IPS-20b (cell line): ENCODE measurements at regions not wholly inside any gene's neighbourhood (a gene's known extent, or its start where the extent isn't known, plus 50 kb on each side); places are given as distances from the start of the nearest gene placed in this dataset.

Source experiments
- H3K27ac ChIP-seq: one replicate; pipeline ENCODE4 v1.5.1; 2013; ENCODE audit warnings: low read length
- H3K27me3 ChIP-seq: 2 replicates; pipeline ENCODE4 v1.6.1; 2013; ENCODE audit warnings: mild to moderate bottlenecking, low read length, inconsistent platforms; ENCODE audit not compliant: insufficient read depth
- H3K36me3 ChIP-seq: 2 replicates; pipeline ENCODE4 v1.6.1; 2013; ENCODE audit warnings: low read depth, mild to moderate bottlenecking, inconsistent platforms, low read length, moderate library complexity; ENCODE audit not compliant: insufficient read depth
- H3K4me1 ChIP-seq: 2 replicates; pipeline ENCODE4 v1.6.1; 2013; ENCODE audit warnings: mild to moderate bottlenecking, control low read depth, inconsistent platforms, low read length, moderate library complexity; ENCODE audit not compliant: insufficient read depth
- H3K4me3 ChIP-seq: 2 replicates; pipeline ENCODE4 v1.5.1; 2013; ENCODE audit warnings: mild to moderate bottlenecking, low read length, inconsistent platforms
- H3K9ac ChIP-seq: 2 replicates; pipeline ENCODE4 v1.6.1; 2013; ENCODE audit warnings: low read depth, mild to moderate bottlenecking, inconsistent platforms, low read length, moderate library complexity
- H3K9me3 ChIP-seq: 2 replicates; pipeline ENCODE4 v1.6.1; 2013; ENCODE audit warnings: mild to moderate bottlenecking, low read depth, low read length, inconsistent platforms; ENCODE audit not compliant: insufficient read depth

- H3K9ac ChIP-seq, result no peak overlapping the region
- H3K4me3 ChIP-seq, result no peak overlapping the region
- H3K9me3 ChIP-seq, result no peaks in the 10 kb centered on the region
- no peak overlapping the region for H3K27ac ChIP-seq
- no peaks in the 10 kb centered on the region for H3K27me3 ChIP-seq
- no peaks in the 10 kb centered on the region for H3K4me1 ChIP-seq
- no peaks in the 10 kb centered on the region for H3K36me3 ChIP-seq
Measured at GRCh38 chr2:19300961-19301360, 57.5 kb downstream of the OSR1 start.

- Histone ChIP-seq H3K4me3 (no peak overlapping the region), H3K9ac (no peak overlapping the region), H3K9me3 (no peaks in the 10 kb centered on the region), H3K36me3 (no peaks in the 10 kb centered on the region), H3K27ac (no peak overlapping the region), H3K4me1 (no peaks in the 10 kb centered on the region), H3K27me3 (no peaks in the 10 kb centered on the region)
Measured at GRCh38 chr2:19299522-19299921, 58.9 kb downstream of the OSR1 start.

- H3K9me3 ChIP-seq, result no peaks in the 10 kb centered on the region
- no peak overlapping the region for H3K9ac ChIP-seq
- no peak overlapping the region for H3K27ac ChIP-seq
- no peaks in the 10 kb centered on the region for H3K4me1 ChIP-seq
- no peak overlapping the region for H3K4me3 ChIP-seq
- H3K36me3 ChIP-seq, result no peaks in the 10 kb centered on the region
- no peaks in the 10 kb centered on the region for H3K27me3 ChIP-seq
Measured at GRCh38 chr2:19299032-19299431, 59.4 kb downstream of the OSR1 start.

GRCh38 chr2:19297716-19298115 is 60.7 kb downstream of the OSR1 start:
- Histone ChIP-seq H3K4me3 (no peak overlapping the region), H3K27me3 (no peaks in the 10 kb centered on the region), H3K27ac (no peak overlapping the region), H3K36me3 (no peaks in the 10 kb centered on the region), H3K9me3 (no peaks in the 10 kb centered on the region), H3K9ac (no peak overlapping the region), H3K4me1 (no peaks in the 10 kb centered on the region)

GRCh38 chr2:19295998-19296502 is 62.4 kb downstream of the OSR1 start:
- no peaks in the 10 kb centered on the region for H3K4me1 ChIP-seq
- H3K27ac ChIP-seq, result no peak overlapping the region
- H3K4me3 ChIP-seq, result no peak overlapping the region
- H3K27me3 ChIP-seq, result no peaks in the 10 kb centered on the region
- H3K9me3 ChIP-seq, result no peaks in the 10 kb centered on the region
- H3K9ac ChIP-seq, result no peak overlapping the region
- H3K36me3 ChIP-seq, result no peaks in the 10 kb centered on the region

- H3K9ac ChIP-seq, result no peak overlapping the region
- H3K4me3 ChIP-seq, result no peak overlapping the region
- no peaks in the 10 kb centered on the region for H3K36me3 ChIP-seq
- H3K27ac ChIP-seq, result no peak overlapping the region
- H3K27me3 ChIP-seq, result no peaks in the 10 kb centered on the region
- no peaks in the 10 kb centered on the region for H3K4me1 ChIP-seq
- H3K9me3 ChIP-seq, result no peaks in the 10 kb centered on the region
Measured at GRCh38 chr2:19292007-19292406, 66.4 kb downstream of the OSR1 start.

GRCh38 chr2:19288291-19288690 is 70.1 kb downstream of the OSR1 start:
- Histone ChIP-seq H3K27ac (no peak overlapping the region), H3K4me1 (no peaks in the 10 kb centered on the region), H3K36me3 (no peaks in the 10 kb centered on the region), H3K27me3 (no peaks in the 10 kb centered on the region), H3K9ac (no peak overlapping the region), H3K4me3 (no peak overlapping the region), H3K9me3 (no peaks in the 10 kb centered on the region)

- H3K4me1 ChIP-seq, result no peaks in the 10 kb centered on the region
- H3K9me3 ChIP-seq, result no peaks in the 10 kb centered on the region
- H3K27me3 ChIP-seq, result no peaks in the 10 kb centered on the region
- no peaks in the 10 kb centered on the region for H3K36me3 ChIP-seq
- H3K9ac ChIP-seq, result no peak overlapping the region
- no peak overlapping the region for H3K4me3 ChIP-seq
- no peak overlapping the region for H3K27ac ChIP-seq
Measured at GRCh38 chr2:19287324-19287723, 71.1 kb downstream of the OSR1 start.

GRCh38 chr2:19282305-19282704 is 76.1 kb downstream of the OSR1 start:
- Histone ChIP-seq H3K4me3 (no peak overlapping the region), H3K9ac (no peak overlapping the region), H3K27ac (no peak overlapping the region), H3K9me3 (no peaks in the 10 kb centered on the region), H3K36me3 (no peaks in the 10 kb centered on the region), H3K4me1 (no peaks in the 10 kb centered on the region), H3K27me3 (no peaks in the 10 kb centered on the region)

- Histone ChIP-seq H3K27me3 (no peaks in the 10 kb centered on the region), H3K36me3 (no peaks in the 10 kb centered on the region), H3K27ac (no peak overlapping the region), H3K9me3 (no peaks in the 10 kb centered on the region), H3K4me3 (no peak overlapping the region), H3K4me1 (no peaks in the 10 kb centered on the region), H3K9ac (no peak overlapping the region)
Measured at GRCh38 chr2:19274439-19274838, 84.0 kb downstream of the OSR1 start.

GRCh38 chr2:19272941-19273470 is 85.4 kb downstream of the OSR1 start:
- Histone ChIP-seq H3K4me1 (no peaks in the 10 kb centered on the region), H3K36me3 (no peaks in the 10 kb centered on the region), H3K9ac (no peak overlapping the region), H3K4me3 (no peak overlapping the region), H3K27me3 (no peaks in the 10 kb centered on the region), H3K9me3 (no peaks in the 10 kb centered on the region), H3K27ac (no peak overlapping the region)

- H3K4me1 ChIP-seq, result no peaks in the 10 kb centered on the region
- no peaks in the 10 kb centered on the region for H3K27me3 ChIP-seq
- H3K9ac ChIP-seq, result no peak overlapping the region
- H3K36me3 ChIP-seq, result no peaks in the 10 kb centered on the region
- H3K27ac ChIP-seq, result no peak overlapping the region
- H3K4me3 ChIP-seq, result no peak overlapping the region
- H3K9me3 ChIP-seq, result no peaks in the 10 kb centered on the region
Measured at GRCh38 chr2:19272039-19272438, 86.4 kb downstream of the OSR1 start.
